Peyer's patch (tissue), 4 donors: ENCODE measurements at regions not wholly inside any gene's neighbourhood (a gene's known extent, or its start where the extent isn't known, plus 50 kb on each side); places are given as distances from the start of the nearest gene placed in this dataset.

Experiments used
- DNase-seq, 3 donors: peaks; one replicate each; pipeline ENCODE4 v3.0.0-alpha.2; 2017 to 2019
- H3K27ac ChIP-seq, 4 donors: fragments of 200-600 bp; sonication (generic); one replicate each; pipeline ENCODE4 v1.5.1; 2016 to 2019
- H3K27me3 ChIP-seq, 2 donors: fragments of 200-600 bp; sonication (generic); one replicate each; pipeline ENCODE4 v1.5.1; 2019
- H3K36me3 ChIP-seq, 3 donors: fragments of 200-600 bp; sonication (generic); one replicate each; pipeline ENCODE4 v1.5.1; 2016 to 2019
- H3K4me1 ChIP-seq, 4 donors: fragments of 200-600 bp; sonication (generic); one replicate each; pipeline ENCODE4 v1.5.1; 2016 to 2019
- H3K4me3 ChIP-seq, 4 donors: fragments of 200-600 bp; sonication (generic); 1 replicate in 3 of 4; 2 replicates in 1 of 4; pipeline ENCODE4 v1.5.1; 2016 to 2019; ENCODE audit warnings: mild to moderate bottlenecking in 1 of 4
- H3K9me3 ChIP-seq, 4 donors: fragments of 200-600 bp; sonication (generic); one replicate each; pipeline ENCODE4 v1.5.1; 2016 to 2019; ENCODE audit warnings: mild to moderate bottlenecking in 1 of 4
- CTCF ChIP-seq, 6 experiments: fragments of 450-650 bp in 4 of 6; fragments of 200-600 bp in 2 of 6; sonication (generic) in 1 of 6; IDR thresholded peaks; one replicate each; pipeline ENCODE4 v1.5.1; 2017 to 2019; ENCODE audit warnings: antibody characterized with exemption in 6 of 6, mild to moderate bottlenecking in 3 of 6, moderate library complexity in 1 of 6
- POLR2A ChIP-seq, 2 donors: fragments of 450-650 bp; IDR thresholded peaks; one replicate each; pipeline ENCODE4 v1.5.1; 2017; ENCODE audit warnings: antibody characterized with exemption in 2 of 2, mild to moderate bottlenecking in 2 of 2, moderate library complexity in 2 of 2

DNA sequence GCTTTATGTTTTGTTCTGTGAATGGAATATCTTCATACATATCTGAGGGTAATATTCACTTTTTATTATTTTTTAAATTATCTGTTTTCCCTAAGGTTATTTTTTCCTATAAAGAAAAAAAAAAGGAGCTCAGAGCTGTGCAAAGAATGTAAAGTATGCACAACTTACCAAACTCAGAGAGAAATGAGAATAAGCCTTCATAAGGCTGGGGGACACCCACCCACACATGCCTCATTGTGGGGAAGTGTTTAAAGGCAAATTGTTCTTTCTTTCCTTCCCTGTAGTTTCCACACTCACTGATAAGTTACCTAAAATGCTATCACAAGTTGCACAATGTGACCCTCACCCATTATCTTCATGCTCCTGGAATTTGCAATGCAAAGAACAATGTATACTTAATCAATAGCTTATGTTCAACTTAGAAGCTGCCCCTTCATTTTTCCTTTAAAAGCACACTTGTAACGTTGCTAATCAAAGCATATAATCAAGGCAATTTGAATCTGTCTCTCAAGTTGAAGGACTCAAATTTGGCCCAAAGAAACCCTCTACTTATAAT is 108.1 kb downstream of the GNAT3 start:
- no peak for TF ChIP-seq POLR2A (IDR thresholded peaks at IDR 0.05)
- TF ChIP-seq CTCF (IDR thresholded peaks at IDR 0.05) = no peak
- no peak overlapping the region for H3K4me3 ChIP-seq
- H3K27me3 ChIP-seq = no peaks in the 10 kb centered on the region
- H3K4me1 ChIP-seq = no peaks in the 10 kb centered on the region
- H3K9me3 ChIP-seq = no peaks in the 10 kb centered on the region
- DNase-seq = no peak
- H3K27ac ChIP-seq = no peak overlapping the region
- no peaks in the 10 kb centered on the region for H3K36me3 ChIP-seq

DNA sequence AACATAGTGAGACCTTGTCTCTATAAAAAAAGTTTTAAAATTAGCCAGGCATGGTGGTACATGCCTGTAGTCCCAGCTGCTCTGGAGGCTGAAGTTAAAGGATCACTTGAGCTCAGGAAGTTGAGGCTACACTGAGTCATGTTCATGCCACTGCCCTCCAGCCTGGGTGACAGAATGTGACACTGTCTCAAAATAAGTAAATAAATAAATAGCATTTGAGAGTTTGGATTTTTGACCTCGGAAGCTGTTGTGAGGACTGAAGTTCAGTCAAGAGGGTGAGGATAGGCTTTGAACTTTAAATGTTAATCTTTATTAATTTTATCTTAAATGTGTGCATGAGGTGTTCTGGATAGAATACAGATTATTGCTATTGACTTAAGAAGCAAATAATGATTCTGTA is 110.2 kb downstream of the GNAT3 start:
- no peak overlapping the region for H3K27ac ChIP-seq
- no peak for TF ChIP-seq POLR2A (IDR thresholded peaks at IDR 0.05)
- TF ChIP-seq CTCF (IDR thresholded peaks at IDR 0.05) = no peak
- no peaks in the 10 kb centered on the region for H3K36me3 ChIP-seq
- no peak for DNase-seq
- H3K4me3 ChIP-seq = no peak overlapping the region
- no peaks in the 10 kb centered on the region for H3K9me3 ChIP-seq
- H3K27me3 ChIP-seq = no peaks in the 10 kb centered on the region
- H3K4me1 ChIP-seq = no peaks in the 10 kb centered on the region

- no peaks in the 10 kb centered on the region for H3K27me3 ChIP-seq
- H3K4me1 ChIP-seq = peaks cover 0 to 3% (median 0%) of the 10 kb centered on the region in 4 donors
- no peaks in the 10 kb centered on the region for H3K36me3 ChIP-seq
- no peaks in the 10 kb centered on the region for H3K9me3 ChIP-seq
- TF ChIP-seq POLR2A (IDR thresholded peaks at IDR 0.05) = no peak
- no peak for TF ChIP-seq CTCF (IDR thresholded peaks at IDR 0.05)
- no peak overlapping the region for H3K27ac ChIP-seq
- H3K4me3 ChIP-seq = no peak overlapping the region
- no peak for DNase-seq
Observed at GRCh38 chr7:80393786-80394185, 118.1 kb downstream of the GNAT3 start.

DNA sequence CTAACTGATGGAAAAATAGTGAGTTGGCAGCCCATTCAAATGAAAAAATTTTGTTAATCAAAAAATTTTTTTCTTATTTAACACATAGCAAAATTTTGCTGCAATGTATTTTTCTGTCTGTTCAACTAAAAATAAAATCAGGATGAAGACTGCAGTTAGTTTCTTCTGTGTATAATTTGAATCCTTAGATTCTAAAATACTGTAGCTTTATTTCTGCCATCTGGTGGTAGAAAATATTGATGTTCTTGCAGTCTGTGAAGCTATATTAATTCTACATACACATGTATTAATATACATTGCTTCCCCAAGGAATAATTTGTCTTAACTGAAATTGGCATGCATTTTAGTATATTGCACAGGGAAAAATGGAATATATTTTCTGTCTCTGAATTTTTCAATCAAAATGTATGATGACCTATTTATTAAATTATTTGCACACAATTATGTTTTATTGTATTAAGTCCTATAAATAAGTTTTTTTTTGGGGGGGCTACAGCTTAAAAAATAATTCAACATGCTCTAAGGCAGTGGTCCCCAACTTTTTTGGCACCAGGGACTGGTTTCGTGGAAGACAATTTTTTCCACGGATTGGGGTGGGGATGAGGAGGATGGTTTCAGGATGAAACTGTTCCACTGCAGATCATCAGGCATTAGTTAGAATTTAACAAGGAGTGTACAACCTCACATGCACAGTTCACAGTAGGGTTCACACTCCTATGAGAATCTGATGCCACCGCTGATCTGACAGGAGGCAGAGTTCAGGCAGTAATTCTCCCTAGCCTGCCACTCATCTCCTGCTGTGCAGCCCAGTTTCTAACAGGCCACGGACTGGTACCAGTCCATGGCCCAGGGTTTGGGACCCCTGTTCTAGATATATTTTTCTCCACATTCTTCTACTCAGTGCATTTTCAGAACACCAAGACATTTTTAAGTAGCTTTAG is 119.4 kb downstream of the GNAT3 start:
- no peak for DNase-seq
- TF ChIP-seq POLR2A (IDR thresholded peaks at IDR 0.05) = no peak
- TF ChIP-seq CTCF (IDR thresholded peaks at IDR 0.05) = peak in 5 of 6 experiments; percentile 16 to 71 (median 61)
- Histone ChIP-seq H3K27me3 (no peaks in the 10 kb centered on the region), H3K36me3 (no peaks in the 10 kb centered on the region), H3K4me1 (peaks cover 0 to 3% (median 0%) of the 10 kb centered on the region in 4 donors), H3K9me3 (no peaks in the 10 kb centered on the region), H3K4me3 (no peak overlapping the region), H3K27ac (no peak overlapping the region)

- no peak for DNase-seq
- Histone ChIP-seq H3K9me3 (no peaks in the 10 kb centered on the region), H3K27ac (no peak overlapping the region), H3K27me3 (no peaks in the 10 kb centered on the region), H3K4me1 (peaks cover 0 to 3% (median 0%) of the 10 kb centered on the region in 4 donors), H3K4me3 (no peak overlapping the region), H3K36me3 (no peaks in the 10 kb centered on the region)
- TF ChIP-seq CTCF (IDR thresholded peaks at IDR 0.05) (no peak), POLR2A (IDR thresholded peaks at IDR 0.05) (no peak)
Observed at GRCh38 chr7:80387634-80388193, 124.2 kb downstream of the GNAT3 start.
